Brain microvascular endothelial cell (primary cell): ENCODE measurements at regions not wholly inside any gene's neighbourhood (a gene's known extent, or its start where the extent isn't known, plus 50 kb on each side); places are given as distances from the start of the nearest gene placed in this dataset.
A peak's percentile ranks its signal among the peaks of the same experiment; 100 is the strongest.
"Not testable (repeated sequence)": the region's sequence is repeated elsewhere in the genome, so short reads cannot be mapped to it uniquely, and the experiment has no call there.

Experiments
- DNase-seq: peaks from one replicate; pipeline ENCODE4 v3.0.0-alpha.2; 2020
- H3K27ac ChIP-seq: fragments of 250-450 bp; sonication (Bioruptor Pico); 2 replicates; pipeline ENCODE4 v1.5.1; 2020; ENCODE audit warnings: mild to moderate bottlenecking, moderate library complexity
- H3K27me3 ChIP-seq: fragments of 250-450 bp; sonication (Bioruptor Pico); replicated peaks from 2 replicates; pipeline ENCODE4 v1.5.1; 2020; ENCODE audit warnings: mild to moderate bottlenecking
- H3K36me3 ChIP-seq: fragments of 250-450 bp; sonication (Bioruptor Pico); replicated peaks from 2 replicates; pipeline ENCODE4 v1.5.1; 2020; ENCODE audit warnings: mild to moderate bottlenecking
- H3K4me3 ChIP-seq: 2 replicates; pipeline ENCODE4 v1.5.1; 2011; ENCODE audit warnings: low read depth, mild to moderate bottlenecking, control low read depth, low read length, moderate library complexity
- CTCF ChIP-seq: IDR thresholded peaks from 2 replicates; pipeline ENCODE4 v1.5.1; 2011; ENCODE audit warnings: low read depth, mild to moderate bottlenecking, moderate library complexity, low read length, control low read depth, inconsistent platforms; ENCODE audit errors: missing control alignments
- in situ Hi-C: cut with HindIII; loops from 2 replicates; pipeline ENCODE4 v1.10.0; 2017; ENCODE audit warnings: low sequenced_read_pairs, low pct_ligation_motif_present

GRCh38 chr10:5291501-5292195 lies 73.1 kb upstream of the UCN3 start:
- H3K4me3 ChIP-seq: no peak overlapping the region
- DNase-seq: peak; percentile 77
- H3K36me3 ChIP-seq: no peaks in the 10 kb centered on the region
- H3K27me3 ChIP-seq: no peaks in the 10 kb centered on the region
- peak overlapping the region; percentile 52 for H3K27ac ChIP-seq
- TF ChIP-seq CTCF: no peak
- in situ Hi-C loops: no loop called here

GRCh38 chr10:5292196-5292735 lies 72.5 kb upstream of the UCN3 start:
- no peak for TF ChIP-seq CTCF
- DNase-seq: no peak
- peak overlapping the region; percentile 52 for H3K27ac ChIP-seq
- in situ Hi-C loops: no loop called here
- no peaks in the 10 kb centered on the region for H3K27me3 ChIP-seq
- no peak overlapping the region for H3K4me3 ChIP-seq
- H3K36me3 ChIP-seq: no peaks in the 10 kb centered on the region

- H3K27me3 ChIP-seq, H3K27ac ChIP-seq, H3K4me3 ChIP-seq, in situ Hi-C loops, DNase-seq, H3K36me3 ChIP-seq: not testable (repeated sequence)
Measured at GRCh38 chr10:5292970-5293369, 71.8 kb upstream of the UCN3 start.

- Histone ChIP-seq H3K36me3 (no peaks in the 10 kb centered on the region), H3K27me3 (no peaks in the 10 kb centered on the region), H3K4me3 (no peak overlapping the region), H3K27ac (no peak overlapping the region)
- in situ Hi-C loops: no loop called here
- peak; percentile 78 for TF ChIP-seq CTCF
- DNase-seq: peak; percentile 29
Measured at GRCh38 chr10:5293691-5294550, 70.8 kb upstream of the UCN3 start.

- in situ Hi-C loops: no loop called here
Measured at GRCh38 chr10:5297466-5297865, 67.3 kb upstream of the UCN3 start.

More at GRCh38 chr10:5297466-5297865, 67.3 kb upstream of the UCN3 start:
- no peak for TF ChIP-seq CTCF
- Histone ChIP-seq H3K27ac (no peak overlapping the region), H3K36me3 (no peaks in the 10 kb centered on the region), H3K27me3 (no peaks in the 10 kb centered on the region), H3K4me3 (no peak overlapping the region)
- no peak for DNase-seq
